Stimulated activated memory B cell treated with anti-CD40 and anti-IgM and Interleukin-4, amounts not matched to agents 10 μg/mL and 1 μg/mL and 100 μg/mL, for 72 hours (primary cell): ENCODE measurements at regions not wholly inside any gene's neighbourhood (a gene's known extent, or its start where the extent isn't known, plus 50 kb on each side); places are given as distances from the start of the nearest gene placed in this dataset.
"Not testable (repeated sequence)": the region's sequence is repeated elsewhere in the genome, so short reads cannot be mapped to it uniquely, and the experiment has no call there.

ENCODE experiments used
- ATAC-seq: fragments of 150-1000 bp; cut with Tn5 transposase; 2 replicates; pipeline ENCODE4 v1.10.0; 2021
- H3K27ac Mint-ChIP-seq: one replicate; pipeline ENCODE4 v1.8.0; 2022; ENCODE audit warnings: mild to moderate bottlenecking, mixed read lengths
- H3K27me3 Mint-ChIP-seq: one replicate; pipeline ENCODE4 v1.8.0; 2022; ENCODE audit warnings: mixed read lengths
- H3K36me3 Mint-ChIP-seq: one replicate; pipeline ENCODE4 v1.8.0; 2022; ENCODE audit warnings: mixed read lengths
- H3K4me1 Mint-ChIP-seq: one replicate; pipeline ENCODE4 v1.8.0; 2022; ENCODE audit warnings: mixed read lengths
- H3K4me3 Mint-ChIP-seq: one replicate; pipeline ENCODE4 v1.8.0; 2022; ENCODE audit warnings: mild to moderate bottlenecking, moderate library complexity, mixed read lengths
- H3K9me3 Mint-ChIP-seq: one replicate; pipeline ENCODE4 v1.8.0; 2022; ENCODE audit warnings: mixed read lengths

GRCh38 chr6:63456734-63457133 is 115.5 kb upstream of the LOC128125822 start:
- no peak overlapping the region for H3K4me3 Mint-ChIP-seq
- peaks cover 6% of the 10 kb centered on the region for H3K4me1 Mint-ChIP-seq
- no peaks in the 10 kb centered on the region for H3K27me3 Mint-ChIP-seq
- no peaks in the 10 kb centered on the region for H3K36me3 Mint-ChIP-seq
- no peak overlapping the region for H3K27ac Mint-ChIP-seq
- H3K9me3 Mint-ChIP-seq: no peaks in the 10 kb centered on the region
- ATAC-seq: no peak

GRCh38 chr6:63458480-63459115 is 113.7 kb upstream of the LOC128125822 start:
- Mint-ChIP-seq H3K36me3 (no peaks in the 10 kb centered on the region), H3K27ac (no peak overlapping the region), H3K9me3 (no peaks in the 10 kb centered on the region), H3K4me3 (no peak overlapping the region), H3K27me3 (no peaks in the 10 kb centered on the region), H3K4me1 (no peaks in the 10 kb centered on the region)
- ATAC-seq: no peak

GRCh38 chr6:63459814-63460213 is 112.5 kb upstream of the LOC128125822 start:
- no peak overlapping the region for H3K4me3 Mint-ChIP-seq
- H3K4me1 Mint-ChIP-seq: no peaks in the 10 kb centered on the region
- ATAC-seq: no peak
- H3K36me3 Mint-ChIP-seq: no peaks in the 10 kb centered on the region
- H3K9me3 Mint-ChIP-seq: no peaks in the 10 kb centered on the region
- no peak overlapping the region for H3K27ac Mint-ChIP-seq
- no peaks in the 10 kb centered on the region for H3K27me3 Mint-ChIP-seq

GRCh38 chr6:63460971-63461370 is 111.3 kb upstream of the LOC128125822 start:
- no peaks in the 10 kb centered on the region for H3K36me3 Mint-ChIP-seq
- H3K4me1 Mint-ChIP-seq: no peaks in the 10 kb centered on the region
- no peaks in the 10 kb centered on the region for H3K9me3 Mint-ChIP-seq
- no peaks in the 10 kb centered on the region for H3K27me3 Mint-ChIP-seq
- no peak overlapping the region for H3K4me3 Mint-ChIP-seq
- ATAC-seq: no peak
- no peak overlapping the region for H3K27ac Mint-ChIP-seq

GRCh38 chr6:63464060-63464459 is 108.2 kb upstream of the LOC128125822 start:
- Mint-ChIP-seq H3K27me3 (no peaks in the 10 kb centered on the region), H3K36me3 (no peaks in the 10 kb centered on the region), H3K4me3 (no peak overlapping the region), H3K9me3 (no peaks in the 10 kb centered on the region), H3K27ac (no peak overlapping the region), H3K4me1 (no peaks in the 10 kb centered on the region)
- no peak for ATAC-seq

GRCh38 chr6:63465750-63466149 is 106.5 kb upstream of the LOC128125822 start:
- no peaks in the 10 kb centered on the region for H3K36me3 Mint-ChIP-seq
- ATAC-seq: no peak

GRCh38 chr6:63466242-63466733 is 106.0 kb upstream of the LOC128125822 start:
- Mint-ChIP-seq H3K27me3 (no peaks in the 10 kb centered on the region), H3K4me1 (no peaks in the 10 kb centered on the region), H3K36me3 (no peaks in the 10 kb centered on the region), H3K9me3 (no peaks in the 10 kb centered on the region), H3K4me3 (no peak overlapping the region), H3K27ac (no peak overlapping the region)
- no peak for ATAC-seq

More at GRCh38 chr6:63465750-63466149, 106.5 kb upstream of the LOC128125822 start:
- Mint-ChIP-seq H3K4me3 (no peak overlapping the region), H3K27me3 (no peaks in the 10 kb centered on the region), H3K4me1 (no peaks in the 10 kb centered on the region), H3K27ac (no peak overlapping the region), H3K9me3 (no peaks in the 10 kb centered on the region)

- no peak overlapping the region for H3K27ac Mint-ChIP-seq
- H3K9me3 Mint-ChIP-seq: no peaks in the 10 kb centered on the region
- H3K27me3 Mint-ChIP-seq: no peaks in the 10 kb centered on the region
- ATAC-seq: no peak
- no peaks in the 10 kb centered on the region for H3K36me3 Mint-ChIP-seq
- H3K4me1 Mint-ChIP-seq: no peaks in the 10 kb centered on the region
- H3K4me3 Mint-ChIP-seq: no peak overlapping the region
Observed at GRCh38 chr6:63467247-63467954, 104.9 kb upstream of the LOC128125822 start.

GRCh38 chr6:63471145-63471544 is 101.1 kb upstream of the LOC128125822 start:
- H3K9me3 Mint-ChIP-seq, H3K4me3 Mint-ChIP-seq, H3K27ac Mint-ChIP-seq, H3K27me3 Mint-ChIP-seq, H3K36me3 Mint-ChIP-seq, H3K4me1 Mint-ChIP-seq, ATAC-seq: not testable (repeated sequence)

GRCh38 chr6:63471654-63472053 is 100.6 kb upstream of the LOC128125822 start:
- Mint-ChIP-seq H3K9me3 (no peaks in the 10 kb centered on the region), H3K27me3 (no peaks in the 10 kb centered on the region), H3K4me3 (no peak overlapping the region), H3K4me1 (no peaks in the 10 kb centered on the region), H3K36me3 (no peaks in the 10 kb centered on the region), H3K27ac (no peak overlapping the region)
- no peak for ATAC-seq

GRCh38 chr6:63475707-63476106 is 96.6 kb upstream of the LOC128125822 start:
- H3K27me3 Mint-ChIP-seq: no peaks in the 10 kb centered on the region
- H3K9me3 Mint-ChIP-seq: no peaks in the 10 kb centered on the region
- no peak overlapping the region for H3K27ac Mint-ChIP-seq
- ATAC-seq: no peak
- no peak overlapping the region for H3K4me3 Mint-ChIP-seq
- no peaks in the 10 kb centered on the region for H3K36me3 Mint-ChIP-seq
- H3K4me1 Mint-ChIP-seq: no peaks in the 10 kb centered on the region

GRCh38 chr6:63476302-63476701 is 96.0 kb upstream of the LOC128125822 start:
- Mint-ChIP-seq H3K4me3 (no peak overlapping the region), H3K4me1 (no peaks in the 10 kb centered on the region), H3K27ac (no peak overlapping the region), H3K36me3 (no peaks in the 10 kb centered on the region), H3K9me3 (no peaks in the 10 kb centered on the region), H3K27me3 (no peaks in the 10 kb centered on the region)
- no peak for ATAC-seq

- H3K4me1 Mint-ChIP-seq: no peaks in the 10 kb centered on the region
- no peak overlapping the region for H3K4me3 Mint-ChIP-seq
- H3K9me3 Mint-ChIP-seq: no peaks in the 10 kb centered on the region
- no peak for ATAC-seq
- no peak overlapping the region for H3K27ac Mint-ChIP-seq
- H3K27me3 Mint-ChIP-seq: no peaks in the 10 kb centered on the region
- no peaks in the 10 kb centered on the region for H3K36me3 Mint-ChIP-seq
Observed at GRCh38 chr6:63477422-63478040, 94.7 kb upstream of the LOC128125822 start.

- no peaks in the 10 kb centered on the region for H3K4me1 Mint-ChIP-seq
- no peaks in the 10 kb centered on the region for H3K27me3 Mint-ChIP-seq
- H3K27ac Mint-ChIP-seq: no peak overlapping the region
- no peak overlapping the region for H3K4me3 Mint-ChIP-seq
- no peaks in the 10 kb centered on the region for H3K9me3 Mint-ChIP-seq
- no peaks in the 10 kb centered on the region for H3K36me3 Mint-ChIP-seq
- no peak for ATAC-seq
Observed at GRCh38 chr6:63478734-63479133, 93.5 kb upstream of the LOC128125822 start.

- no peaks in the 10 kb centered on the region for H3K9me3 Mint-ChIP-seq
- H3K4me1 Mint-ChIP-seq: no peaks in the 10 kb centered on the region
- H3K36me3 Mint-ChIP-seq: no peaks in the 10 kb centered on the region
- no peak overlapping the region for H3K27ac Mint-ChIP-seq
- no peak for ATAC-seq
- no peak overlapping the region for H3K4me3 Mint-ChIP-seq
- no peaks in the 10 kb centered on the region for H3K27me3 Mint-ChIP-seq
Observed at GRCh38 chr6:63486196-63486595, 86.1 kb upstream of the LOC128125822 start.
